ENCODE measurements at regions not wholly inside any gene's neighbourhood (a gene's known extent, or its start where the extent isn't known, plus 50 kb on each side); places are given as distances from the start of the nearest gene placed in this dataset.

- DNase-seq, result peak; percentile 88
Observed at GRCh38 chr10:10605551-10606081, 412.1 kb upstream of the CELF2 start.

GRCh38 chr10:10609379-10609955 is 408.2 kb upstream of the CELF2 start:
- DNase-seq, result no peak

DNA sequence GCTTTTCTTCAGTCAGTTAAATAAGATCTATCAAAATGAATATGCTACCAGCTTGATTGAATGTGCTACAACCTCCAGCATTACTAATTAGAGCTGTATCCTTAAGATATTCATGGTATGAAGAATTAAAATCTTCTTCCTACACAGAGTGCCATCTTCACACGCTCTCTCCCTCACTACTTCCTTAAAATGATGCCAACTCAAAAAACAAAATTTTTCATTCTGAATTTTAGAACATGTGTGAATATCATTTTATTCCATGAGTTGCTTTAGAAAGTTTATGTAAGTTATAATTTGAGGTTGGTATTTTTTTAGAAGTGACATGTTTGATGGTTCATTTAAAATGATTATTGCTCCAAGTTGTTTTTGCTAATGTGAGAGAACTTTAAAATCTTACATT is 407.5 kb upstream of the CELF2 start:
- no peak for DNase-seq

- DNase-seq, result peak; percentile 52
Observed at GRCh38 chr10:10612151-10612550, 405.5 kb upstream of the CELF2 start.

DNA sequence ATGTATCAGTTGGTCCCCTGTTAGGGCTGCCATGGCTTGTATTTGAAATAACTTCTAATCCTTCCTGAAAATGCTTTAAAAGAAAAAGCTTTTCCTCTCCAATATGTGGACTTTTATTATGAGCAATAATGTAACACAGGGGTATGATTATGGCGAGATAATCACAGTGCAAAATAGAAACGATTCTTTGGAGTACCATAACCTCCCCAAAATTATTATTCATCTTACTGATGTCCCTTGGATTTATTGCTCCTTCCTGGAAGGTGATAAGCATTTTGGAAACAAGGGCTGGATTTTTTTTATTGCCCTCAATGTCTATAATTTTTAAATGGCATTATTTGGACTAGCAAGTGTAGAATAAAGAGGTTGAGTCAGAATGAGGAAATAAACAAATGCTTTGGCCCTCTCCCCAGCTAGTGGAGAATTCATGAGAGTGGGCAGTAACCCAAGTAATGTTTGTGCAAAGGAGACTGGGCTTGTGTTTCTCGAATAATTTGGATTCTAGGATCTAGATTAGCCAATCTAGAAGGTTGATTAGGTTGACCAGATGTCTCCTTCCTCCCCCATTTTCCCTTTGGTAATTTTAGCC is 403.9 kb upstream of the CELF2 start:
- DNase-seq, result no peak

DNA sequence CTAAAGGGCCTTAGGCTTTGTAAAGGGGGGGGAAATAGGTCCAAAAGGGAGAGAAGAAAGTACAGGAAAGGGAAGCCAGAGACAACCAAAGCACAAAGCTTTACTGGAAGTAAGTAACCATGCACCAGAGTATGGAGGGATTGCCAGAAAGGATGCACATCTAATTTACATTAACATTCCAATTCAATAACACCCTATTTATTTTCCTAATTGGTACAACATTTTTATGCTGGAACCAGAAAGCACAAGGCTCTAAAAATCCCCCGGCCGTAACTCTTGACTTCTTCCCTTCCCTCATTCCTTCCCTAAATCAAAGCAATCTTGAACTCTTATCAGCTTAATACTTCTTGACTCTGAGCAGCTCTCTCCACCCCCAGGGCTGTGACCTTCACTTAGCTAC is 400.0 kb upstream of the CELF2 start:
- peak; percentile 49 for DNase-seq

DNA sequence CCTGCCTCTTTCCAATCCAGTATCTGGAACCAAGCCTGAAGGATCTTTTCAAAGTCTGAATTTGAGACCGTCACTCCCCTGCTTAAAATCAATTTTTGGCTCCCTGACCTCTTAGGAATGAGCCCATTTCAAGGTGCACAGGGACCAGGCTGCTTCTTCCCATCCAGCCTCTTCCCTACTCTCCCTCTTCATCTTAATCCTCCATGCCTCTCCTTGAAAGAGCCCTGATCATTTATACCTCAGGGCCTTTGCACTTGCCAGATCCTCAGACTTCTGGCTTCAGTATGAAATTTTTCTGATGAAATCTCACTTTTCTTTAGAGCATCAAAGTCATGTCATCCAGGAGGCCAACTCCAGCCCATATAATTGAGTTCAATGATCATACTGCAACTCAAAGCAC is 399.5 kb upstream of the CELF2 start:
- DNase-seq, result no peak

DNA sequence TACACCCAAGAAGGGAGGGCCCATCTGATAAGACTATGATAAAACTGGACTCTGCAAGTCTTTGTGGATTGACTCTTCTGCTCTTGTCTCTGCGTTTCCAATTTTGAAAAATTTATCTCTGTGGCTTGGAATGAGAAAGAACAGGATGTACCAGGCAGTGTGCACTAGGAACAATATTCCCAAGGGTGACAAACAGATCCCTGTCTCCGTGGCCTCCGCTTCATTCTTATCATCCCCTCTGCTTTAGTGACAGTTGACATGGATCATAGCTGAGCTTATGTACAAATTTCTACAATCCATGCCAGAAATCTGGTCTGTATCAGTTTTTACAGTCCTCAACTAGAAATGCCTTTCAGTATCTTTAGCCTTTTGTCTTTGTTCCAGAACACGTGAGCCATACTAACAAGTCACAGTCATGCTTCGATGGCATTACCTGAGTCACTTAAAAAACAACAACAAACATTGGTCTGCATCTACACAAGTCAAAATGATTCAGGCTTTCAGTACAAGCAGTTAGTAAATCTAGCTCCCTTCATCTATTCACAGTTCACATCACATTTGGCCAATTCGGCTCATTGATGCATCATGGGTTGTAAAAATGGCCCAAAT is 393.6 kb upstream of the CELF2 start:
- no peak for DNase-seq

DNA sequence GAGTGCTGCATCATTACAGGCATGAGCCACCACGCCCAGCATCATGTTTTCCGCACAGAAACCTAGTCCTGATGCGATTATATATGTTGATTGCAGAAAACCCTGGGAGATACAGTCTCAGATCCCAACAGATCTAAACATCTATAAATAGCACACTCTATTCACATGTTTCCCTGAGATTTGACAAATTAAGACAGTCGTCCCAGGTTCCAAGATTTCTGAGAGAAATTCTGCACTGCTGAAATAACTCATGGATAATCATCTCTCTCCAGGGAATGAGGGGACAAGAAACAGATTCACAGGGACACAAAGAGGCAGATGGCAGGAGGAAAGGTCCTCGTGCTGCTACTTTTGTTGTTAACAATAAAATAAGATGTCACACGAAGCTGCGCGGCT is 393.1 kb upstream of the CELF2 start:
- DNase-seq, result no peak

DNA sequence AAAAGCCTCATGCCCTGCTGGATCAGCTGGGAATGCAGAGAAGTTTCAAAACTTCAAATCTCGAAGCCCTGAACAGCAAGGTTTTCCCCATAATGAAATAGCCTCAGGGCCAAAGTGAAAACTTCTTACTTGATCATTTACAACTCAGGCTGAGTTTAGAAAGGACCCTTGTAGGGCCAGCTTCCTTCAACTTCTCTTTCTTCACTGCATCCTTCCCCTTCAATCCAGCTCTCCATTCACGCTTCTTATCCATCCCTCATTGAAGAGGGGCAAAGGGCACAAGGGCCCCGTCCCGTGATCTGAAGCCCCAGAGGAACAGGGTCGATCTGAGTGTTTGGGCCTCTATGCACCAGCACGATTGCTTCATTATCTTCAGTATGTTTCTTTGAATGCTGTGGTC is 392.2 kb upstream of the CELF2 start:
- no peak for DNase-seq

- no peak for DNase-seq
Observed at GRCh38 chr10:10626734-10627133, 390.9 kb upstream of the CELF2 start.

- no peak for DNase-seq
Observed at GRCh38 chr10:10627414-10627813, 390.3 kb upstream of the CELF2 start.

DNA sequence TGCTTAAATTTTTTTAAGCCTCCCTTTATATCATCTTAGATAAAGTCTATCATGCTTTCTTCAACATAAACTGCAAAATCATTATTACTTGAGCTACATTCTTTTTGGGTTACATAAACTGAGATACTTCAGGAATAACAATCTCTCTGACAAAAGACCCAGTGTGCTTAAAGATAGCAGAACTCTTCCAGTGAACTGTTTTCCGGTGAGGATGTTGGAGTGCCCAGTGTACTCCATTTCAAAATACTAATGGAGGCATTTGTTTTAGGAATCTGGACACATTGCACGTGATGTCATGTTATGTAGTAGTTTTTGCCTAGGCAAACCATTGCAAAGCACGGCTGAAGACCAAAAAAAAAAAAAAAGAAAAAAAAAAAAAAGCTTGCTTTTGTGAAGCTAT is 388.2 kb upstream of the CELF2 start:
- DNase-seq, result no peak

- no peak for DNase-seq
Observed at GRCh38 chr10:10630281-10630680, 387.4 kb upstream of the CELF2 start.

- DNase-seq, result no peak
Observed at GRCh38 chr10:10630782-10631181, 386.9 kb upstream of the CELF2 start.

DNA sequence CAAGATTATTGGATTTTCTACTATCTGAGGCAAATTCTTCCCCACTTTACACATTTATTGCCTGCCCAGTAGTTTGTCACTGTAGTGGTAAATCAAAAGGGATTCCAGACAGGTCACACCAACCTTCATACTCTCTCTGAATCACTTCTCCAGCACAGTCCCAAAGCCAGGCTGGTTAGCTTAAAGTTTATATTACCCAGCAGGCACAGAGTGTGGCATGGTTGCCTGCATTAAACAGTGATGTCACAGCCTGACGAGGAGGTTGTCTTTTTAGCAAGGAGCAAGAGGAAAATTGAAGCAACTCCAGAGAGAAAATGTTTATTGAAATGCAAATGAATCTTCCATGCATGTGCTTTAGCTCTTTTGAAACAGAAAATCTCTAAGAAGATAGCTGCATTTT is 375.5 kb upstream of the CELF2 start:
- no peak for DNase-seq

GRCh38 chr10:10642751-10643150 is 374.9 kb upstream of the CELF2 start:
- no peak for DNase-seq

DNA sequence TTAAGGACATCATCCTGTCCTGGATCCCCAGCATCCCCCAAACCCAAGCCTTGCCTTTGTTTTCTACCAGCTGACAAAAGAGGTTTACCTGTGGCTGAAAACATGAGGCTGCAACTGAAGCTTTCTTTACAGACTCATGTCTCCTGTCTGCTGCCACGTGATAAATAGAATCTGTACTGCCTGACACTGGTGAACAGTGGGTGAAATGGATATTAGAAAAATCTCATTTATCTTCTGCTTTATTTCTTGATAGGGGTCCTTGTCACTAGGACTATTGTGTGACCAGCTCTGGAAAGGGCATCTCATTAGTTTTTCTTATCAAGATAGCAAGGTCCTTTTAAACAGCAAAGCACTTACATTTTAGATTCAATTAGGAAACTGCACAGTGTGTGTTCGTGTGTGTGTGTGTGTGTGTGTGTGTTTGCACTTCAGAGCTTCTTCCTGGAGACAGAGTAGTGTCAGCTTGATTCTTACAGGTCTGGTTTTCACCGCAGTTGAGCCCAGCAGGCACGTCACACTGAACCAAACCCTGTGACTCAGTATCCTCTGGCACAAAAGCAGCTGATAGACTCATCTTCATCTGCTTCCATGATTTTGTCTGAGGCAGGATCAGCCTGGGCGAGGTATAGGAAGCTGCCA is 373.5 kb upstream of the CELF2 start:
- DNase-seq, result peak; percentile 76

DNA sequence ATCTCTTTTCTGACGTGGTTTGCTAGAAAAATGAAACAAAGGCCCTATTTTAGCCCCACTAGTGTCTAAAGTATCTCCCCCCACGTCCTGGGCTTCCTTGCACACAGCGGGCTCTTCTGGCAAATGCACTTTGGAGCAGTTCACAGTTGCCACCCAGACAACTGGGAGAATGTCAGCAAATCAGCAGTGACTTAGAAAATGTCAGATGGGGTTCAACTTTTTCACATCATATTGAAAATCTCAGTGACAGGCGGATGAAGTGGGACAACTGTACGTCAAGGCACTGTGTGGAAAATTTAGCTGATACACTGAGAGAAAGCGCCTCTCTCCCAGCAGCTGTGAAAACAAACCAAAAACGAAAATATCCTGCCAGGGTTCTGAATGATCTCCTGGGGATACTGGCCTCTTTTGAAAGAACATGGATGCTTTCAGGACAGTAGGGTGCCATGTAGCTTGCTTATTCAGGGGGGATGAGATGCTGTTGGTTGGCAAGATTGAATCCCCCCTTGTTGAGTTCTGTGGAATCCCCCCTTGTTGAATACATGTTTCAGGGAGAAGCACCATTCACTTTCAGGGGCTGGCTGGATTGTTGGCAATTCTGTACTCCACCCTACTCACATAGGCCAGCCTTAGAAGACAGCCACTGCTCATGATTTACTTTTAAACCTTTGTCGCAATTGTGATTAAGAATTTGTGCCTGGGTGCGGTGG is 372.8 kb upstream of the CELF2 start:
- no peak for DNase-seq

DNA sequence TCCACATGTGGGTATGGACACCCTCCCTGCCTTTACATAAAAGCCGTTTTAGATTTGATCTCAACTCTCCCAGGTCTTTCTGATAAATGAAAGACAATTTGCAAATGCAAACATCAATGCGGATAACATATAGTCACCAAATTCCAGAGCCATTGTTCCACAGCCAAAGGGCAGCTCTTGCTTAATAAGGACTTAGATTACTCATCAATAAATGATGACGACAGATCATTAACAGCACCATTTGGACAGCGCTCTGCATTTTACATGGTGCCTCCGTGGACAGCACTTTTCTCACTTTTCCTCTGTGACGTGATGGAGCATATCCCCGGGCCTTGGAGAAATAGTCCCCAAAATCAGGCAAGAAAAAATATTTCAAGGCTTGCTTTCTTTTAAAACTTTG is 370.3 kb upstream of the CELF2 start:
- DNase-seq, result peak; percentile 17

DNA sequence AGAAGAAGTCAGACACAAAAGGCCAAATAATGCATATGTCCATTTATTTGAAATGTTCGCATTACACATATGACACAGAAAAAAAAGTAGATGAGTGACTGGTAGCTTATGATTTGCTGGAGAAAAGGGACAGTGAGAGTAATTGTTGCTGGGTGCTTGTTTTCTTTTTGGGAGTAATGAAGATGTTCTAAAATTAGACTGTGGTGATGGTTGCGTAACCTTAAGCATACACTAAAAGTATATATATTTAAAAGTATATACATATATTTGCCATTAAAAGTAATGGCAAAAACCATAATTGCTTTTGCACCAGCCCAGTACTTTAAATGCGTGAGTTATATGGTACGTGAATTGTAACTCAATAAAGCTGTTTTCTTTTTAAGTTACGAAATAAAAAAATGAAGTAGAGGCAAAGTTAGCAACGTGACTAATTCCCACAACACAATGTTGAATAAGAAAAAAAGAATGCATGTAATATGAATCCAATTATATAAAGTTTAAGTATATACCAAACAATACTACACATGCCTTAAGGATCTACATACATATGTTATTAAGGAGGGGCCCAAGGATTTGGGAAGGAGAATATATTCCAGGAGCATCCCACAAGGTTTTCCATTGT is 360.4 kb upstream of the CELF2 start:
- DNase-seq, result peak; percentile 52

- peak; percentile 59 for DNase-seq
Observed at GRCh38 chr10:10658172-10658785, 359.4 kb upstream of the CELF2 start.

GRCh38 chr10:10660054-10660453 is 357.6 kb upstream of the CELF2 start:
- DNase-seq, result no peak
